ENCODE measurements at regions not wholly inside any gene's neighbourhood (a gene's known extent, or its start where the extent isn't known, plus 50 kb on each side); places are given as distances from the start of the nearest gene placed in this dataset.
"Not testable (repeated sequence)": the region's sequence is repeated elsewhere in the genome, so short reads cannot be mapped to it uniquely, and the experiment has no call there.

- no peak for DNase-seq
Measured at GRCh38 chr20:48219306-48219705, 434.0 kb upstream of the SULF2 start.

GRCh38 chr20:48217190-48217589, 431.9 kb upstream of the SULF2 start:
- DNase-seq, result no peak

DNA sequence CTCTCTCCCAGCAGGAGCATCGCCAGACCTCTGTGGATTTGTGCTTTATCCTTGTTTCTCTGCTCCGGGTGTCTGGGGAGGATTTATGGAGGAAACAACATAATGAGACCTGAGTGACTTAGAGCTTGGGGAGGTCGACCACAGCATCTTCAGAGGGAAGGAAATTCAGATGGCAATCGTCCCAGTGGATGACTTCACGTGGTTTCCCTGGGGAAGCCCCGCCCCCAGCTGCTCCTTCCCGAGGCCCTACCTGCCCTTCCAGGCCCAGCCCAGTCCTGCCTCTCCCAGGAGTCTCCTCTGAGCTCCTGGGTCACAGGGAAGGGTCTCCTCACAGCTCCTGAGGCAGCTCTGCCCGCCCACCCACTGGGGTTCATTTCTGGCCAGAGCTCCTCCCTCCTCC, 430.3 kb upstream of the SULF2 start:
- DNase-seq, result no peak

DNA sequence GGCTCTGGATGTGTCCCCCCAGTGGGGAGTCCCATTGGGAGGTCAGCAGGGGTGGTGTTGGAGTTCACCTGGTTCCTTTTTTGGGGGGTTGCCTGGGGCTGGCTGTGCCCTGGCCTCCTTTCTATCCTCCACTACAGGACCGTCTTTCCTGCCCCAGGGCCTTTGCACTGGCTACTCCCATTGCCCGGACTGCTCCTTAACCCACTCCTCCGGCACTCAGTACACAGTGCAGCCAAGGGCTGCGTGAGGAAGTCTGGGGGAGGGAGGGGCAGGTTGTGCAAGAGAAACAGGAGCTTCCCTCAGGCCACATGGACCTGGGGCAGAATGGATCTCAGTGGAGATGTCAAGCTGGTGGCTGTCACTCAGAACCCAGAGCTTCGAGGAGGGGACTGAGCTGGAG, 429.3 kb upstream of the SULF2 start:
- DNase-seq, result no peak

DNA sequence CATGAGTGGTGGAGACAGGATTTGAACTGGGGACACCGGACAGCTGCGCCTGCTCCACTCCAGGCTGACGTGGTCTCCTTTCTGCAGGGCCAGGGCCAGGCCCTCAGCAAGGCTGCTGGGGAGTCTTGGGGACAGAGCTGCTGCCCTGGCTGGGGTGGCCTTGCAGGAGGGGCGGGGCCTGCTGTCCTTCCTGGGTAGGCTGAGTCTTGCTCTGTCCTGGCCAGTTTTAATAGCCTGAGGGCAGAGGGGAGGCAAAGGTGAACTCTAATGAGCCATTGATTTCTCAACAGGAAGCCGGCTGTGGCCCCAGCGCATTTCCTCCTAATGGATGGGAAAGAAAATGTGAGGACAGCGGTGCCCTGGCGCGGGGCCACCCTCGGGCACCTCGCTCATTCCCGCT, 428.4 kb upstream of the SULF2 start:
- not testable (repeated sequence) for DNase-seq

DNA sequence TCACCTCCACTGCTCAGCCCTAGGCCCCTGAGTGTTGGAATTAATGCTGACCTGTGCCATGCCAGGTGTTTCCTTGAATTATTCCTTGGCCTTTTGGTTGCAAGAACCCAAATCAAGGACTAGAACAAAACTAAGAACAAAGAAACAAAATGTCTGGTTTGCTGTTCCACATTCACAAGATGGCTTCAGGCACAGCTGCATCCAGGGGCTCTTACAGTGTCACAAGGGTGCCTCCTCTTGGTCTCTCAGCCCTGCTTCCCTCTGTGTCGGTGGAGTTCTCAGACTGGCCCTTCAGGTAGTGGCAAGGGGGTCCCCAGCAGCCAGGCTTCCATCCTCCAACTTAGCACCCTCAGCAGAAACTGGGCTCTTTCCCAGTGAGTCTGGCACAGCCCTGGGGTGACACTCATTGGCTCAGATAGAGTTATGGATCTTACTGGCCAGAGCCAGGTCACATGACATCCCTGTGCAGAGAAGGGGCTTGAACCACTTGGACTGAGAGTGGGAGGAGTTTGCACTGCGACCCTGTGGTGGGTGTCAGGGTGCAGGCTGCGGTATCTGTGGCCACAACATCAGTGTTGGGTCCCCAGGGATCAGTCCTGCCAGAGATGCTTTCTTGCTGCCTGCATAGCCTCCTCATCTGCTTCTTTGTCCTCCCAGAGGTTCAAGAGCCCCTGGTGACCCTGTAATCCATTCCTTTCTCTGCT, 427.7 kb upstream of the SULF2 start:
- DNase-seq, result no peak

- no peak for DNase-seq
Measured at GRCh38 chr20:48211847-48212246, 426.6 kb upstream of the SULF2 start.

GRCh38 chr20:48211238-48211637, 426.0 kb upstream of the SULF2 start:
- DNase-seq, result no peak

- DNase-seq, result peak in 1 of 2 experiments; percentile 62
Measured at GRCh38 chr20:48210111-48211027, 425.1 kb upstream of the SULF2 start.

DNA sequence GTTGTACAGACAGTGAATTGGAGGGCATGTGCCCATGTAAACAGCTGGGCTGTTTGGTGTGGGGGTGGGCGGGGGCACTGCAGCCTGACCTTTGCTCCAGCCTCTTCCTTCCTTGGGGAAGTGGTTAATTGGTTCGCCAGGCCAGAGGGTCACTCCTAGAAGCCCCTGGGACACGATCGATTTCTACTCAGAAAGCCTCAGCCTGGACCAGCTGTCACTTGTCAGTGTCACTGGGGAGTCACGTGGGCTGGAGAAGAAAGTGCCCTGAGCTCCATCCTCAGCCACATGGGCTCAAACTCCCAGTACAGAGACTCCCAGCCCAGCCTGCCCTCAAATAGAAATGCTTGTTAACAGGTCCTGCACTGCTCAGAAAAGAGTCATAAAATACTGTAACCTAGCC, 423.8 kb upstream of the SULF2 start:
- peak; percentile 48 to 84 for DNase-seq

GRCh38 chr20:48208176-48208575, 422.9 kb upstream of the SULF2 start:
- DNase-seq, result no peak

DNA sequence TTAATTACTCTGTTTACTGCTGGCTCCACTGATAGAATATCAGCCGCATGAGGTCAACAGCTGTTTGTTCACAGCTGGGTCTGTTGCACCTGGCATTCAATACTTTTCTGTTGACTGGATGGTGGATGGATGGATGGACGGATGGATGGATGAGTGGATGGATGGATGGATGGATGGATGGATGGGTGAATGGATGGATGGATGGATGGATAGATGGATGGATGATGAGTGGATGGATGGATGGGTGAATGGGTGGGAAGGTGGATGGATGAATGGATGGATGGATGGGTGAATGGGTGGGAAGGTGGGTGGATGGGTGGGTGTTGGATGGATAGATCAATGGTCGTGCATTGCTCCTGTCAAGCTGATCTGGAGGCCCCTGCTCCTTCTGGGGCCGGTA, 422.2 kb upstream of the SULF2 start:
- DNase-seq, result no peak

DNA sequence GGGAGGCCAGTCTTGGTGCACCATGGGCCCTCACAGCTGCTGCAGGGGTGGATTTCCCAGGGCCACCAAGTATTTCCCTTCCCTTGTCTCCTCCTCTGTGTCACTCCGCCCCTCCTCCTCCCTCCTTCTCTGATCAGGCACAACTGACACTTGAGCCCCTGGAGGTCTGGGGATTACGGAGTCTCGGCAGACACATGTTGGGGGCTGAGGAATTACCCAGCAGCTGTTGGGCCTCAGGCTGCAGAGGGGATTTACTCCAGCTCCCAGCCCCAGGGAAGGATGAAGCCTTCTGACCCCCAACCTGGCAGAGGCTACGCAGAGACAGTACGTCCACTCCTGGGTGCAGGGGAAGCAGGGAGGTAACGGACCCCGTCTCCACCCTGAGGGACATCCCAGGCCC, 420.5 kb upstream of the SULF2 start:
- peak; percentile 96 to 97 for DNase-seq

DNA sequence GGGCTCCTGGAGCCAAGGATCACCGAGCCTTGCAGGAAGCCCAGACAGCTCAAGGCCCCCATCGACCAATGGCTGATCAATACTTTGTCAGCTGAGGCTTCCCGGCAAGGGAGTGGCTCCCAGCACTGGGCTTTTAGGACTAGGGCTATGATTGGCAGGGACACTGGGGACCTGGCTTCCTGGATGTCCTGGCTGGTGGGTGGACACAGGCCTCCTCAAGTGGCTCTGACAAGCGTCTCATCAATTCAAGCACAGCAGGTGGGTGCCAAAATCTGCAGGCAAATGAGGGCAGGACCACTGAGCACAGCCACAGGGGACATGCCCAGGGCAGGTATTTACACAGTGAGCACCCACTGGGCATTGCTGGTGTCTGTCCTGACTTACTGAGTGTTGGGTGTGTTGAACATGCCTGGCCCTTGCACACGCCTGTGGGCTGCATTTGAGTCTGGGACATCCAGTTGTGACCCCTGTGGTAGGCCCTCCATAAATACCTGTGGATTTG, 420.1 kb upstream of the SULF2 start:
- peak in 1 of 2 experiments; percentile 54 for DNase-seq

DNA sequence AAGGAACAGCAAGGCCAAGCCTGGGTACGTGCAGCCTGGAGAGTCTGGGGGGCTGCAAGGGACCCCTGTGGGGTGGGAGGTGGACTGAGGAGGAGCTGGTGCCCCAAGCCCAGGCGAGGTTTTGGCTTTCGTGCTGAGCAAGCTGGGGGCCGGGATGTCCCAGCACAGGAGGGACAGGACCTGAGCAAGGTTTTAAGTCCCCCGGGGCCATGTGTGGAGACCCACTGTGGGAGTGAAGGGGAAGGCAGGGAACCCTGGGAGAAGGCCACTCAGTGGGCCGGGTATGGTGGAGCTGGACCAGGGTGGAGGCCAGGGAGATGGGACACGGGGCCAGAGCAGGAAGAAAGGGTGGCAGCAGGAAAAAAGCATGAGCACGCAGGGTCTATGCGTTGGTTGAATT, 419.2 kb upstream of the SULF2 start:
- DNase-seq, result no peak

GRCh38 chr20:48203252-48203651, 418.0 kb upstream of the SULF2 start:
- DNase-seq, result no peak

- peak in 1 of 2 experiments; percentile 47 for DNase-seq
Measured at GRCh38 chr20:48202334-48203113, 417.2 kb upstream of the SULF2 start.

DNA sequence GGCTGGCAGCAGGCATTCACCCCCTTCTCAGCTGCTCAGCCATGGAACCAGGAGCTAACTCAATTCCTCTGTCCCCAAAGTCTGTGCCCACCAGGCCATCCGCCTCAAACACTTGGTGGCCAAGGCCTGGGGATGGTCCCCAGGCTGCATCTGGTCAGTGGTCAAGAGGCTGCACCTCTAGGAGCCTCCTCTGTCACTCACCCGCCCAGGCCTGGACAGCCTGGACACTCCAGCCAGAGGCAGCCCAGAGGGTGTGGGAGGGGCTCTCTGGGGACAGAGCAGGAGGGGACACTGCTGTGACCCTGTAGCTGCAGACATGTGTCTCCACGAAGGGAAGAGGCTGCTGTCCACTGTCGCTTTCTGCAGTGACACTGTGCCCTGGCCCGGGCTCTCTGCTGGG, 416.6 kb upstream of the SULF2 start:
- DNase-seq, result no peak

- no peak for DNase-seq
Measured at GRCh38 chr20:48201188-48201587, 415.9 kb upstream of the SULF2 start.

- DNase-seq, result no peak
Measured at GRCh38 chr20:48198929-48199451, 413.7 kb upstream of the SULF2 start.

DNA sequence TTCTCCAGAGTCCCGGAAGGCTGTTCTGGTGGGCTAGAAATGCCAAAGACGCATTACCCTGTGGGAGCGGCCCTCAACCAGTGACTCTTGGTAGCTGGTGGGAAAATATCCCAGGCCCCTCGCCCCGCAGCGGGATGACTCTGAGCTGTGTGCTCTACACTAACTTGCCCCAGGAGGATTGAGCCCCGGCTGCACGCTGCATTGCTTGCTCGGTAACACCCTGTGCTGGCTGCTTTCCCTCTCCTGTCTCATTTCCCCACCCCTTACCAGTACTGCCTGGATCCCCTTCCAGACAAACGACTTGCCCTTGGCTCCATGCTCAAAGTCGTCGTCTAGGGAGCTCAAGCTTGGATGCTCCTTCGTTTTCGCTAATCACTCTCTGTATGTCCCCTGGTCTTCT, 411.8 kb upstream of the SULF2 start:
- no peak for DNase-seq

- no peak for DNase-seq
Measured at GRCh38 chr20:48196486-48196885, 411.2 kb upstream of the SULF2 start.

DNA sequence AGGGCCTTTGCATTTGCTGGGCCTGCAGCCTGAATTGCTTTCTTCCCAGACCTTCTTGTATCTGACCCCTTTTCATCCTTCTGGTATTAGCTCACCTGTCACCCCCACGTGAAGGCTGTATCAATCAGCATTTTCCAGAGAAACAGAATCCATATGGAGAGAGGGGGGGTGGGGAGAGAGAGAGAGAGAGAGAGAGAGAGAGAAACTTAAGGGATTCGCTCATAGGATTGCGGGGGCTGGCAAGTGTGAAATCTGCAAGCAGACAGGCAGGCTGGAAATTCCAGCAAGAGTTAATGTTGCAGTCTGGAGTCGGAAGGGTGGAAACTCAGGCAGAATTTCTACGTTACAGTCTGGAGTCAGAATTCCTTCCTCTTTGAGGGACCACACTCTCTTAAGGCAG, 410.7 kb upstream of the SULF2 start:
- no peak for DNase-seq

All from NCI-H524 (cell line).